SU-DHL-6 (cell line): ENCODE measurements at regions not wholly inside any gene's neighbourhood (a gene's known extent, or its start where the extent isn't known, plus 50 kb on each side); places are given as distances from the start of the nearest gene placed in this dataset.

Experiments used
- CTCF ChIP-seq: fragments of 200-600 bp; sonication (generic); IDR thresholded peaks from one replicate; pipeline ENCODE4 v1.5.1; 2017; ENCODE audit warnings: antibody characterized with exemption, mild to moderate bottlenecking, low read length, moderate library complexity; ENCODE audit not compliant: insufficient read depth, poor library complexity, severe bottlenecking
- EZH2phosphoT487 ChIP-seq: fragments of 200-600 bp; sonication (generic), shearing (Covaris generic); conservative IDR thresholded peaks from 2 replicates; pipeline ENCODE4 v1.6.1; 2018; ENCODE audit warnings: mild to moderate bottlenecking, antibody characterized with exemption, low read length, moderate library complexity, mixed read lengths

DNA sequence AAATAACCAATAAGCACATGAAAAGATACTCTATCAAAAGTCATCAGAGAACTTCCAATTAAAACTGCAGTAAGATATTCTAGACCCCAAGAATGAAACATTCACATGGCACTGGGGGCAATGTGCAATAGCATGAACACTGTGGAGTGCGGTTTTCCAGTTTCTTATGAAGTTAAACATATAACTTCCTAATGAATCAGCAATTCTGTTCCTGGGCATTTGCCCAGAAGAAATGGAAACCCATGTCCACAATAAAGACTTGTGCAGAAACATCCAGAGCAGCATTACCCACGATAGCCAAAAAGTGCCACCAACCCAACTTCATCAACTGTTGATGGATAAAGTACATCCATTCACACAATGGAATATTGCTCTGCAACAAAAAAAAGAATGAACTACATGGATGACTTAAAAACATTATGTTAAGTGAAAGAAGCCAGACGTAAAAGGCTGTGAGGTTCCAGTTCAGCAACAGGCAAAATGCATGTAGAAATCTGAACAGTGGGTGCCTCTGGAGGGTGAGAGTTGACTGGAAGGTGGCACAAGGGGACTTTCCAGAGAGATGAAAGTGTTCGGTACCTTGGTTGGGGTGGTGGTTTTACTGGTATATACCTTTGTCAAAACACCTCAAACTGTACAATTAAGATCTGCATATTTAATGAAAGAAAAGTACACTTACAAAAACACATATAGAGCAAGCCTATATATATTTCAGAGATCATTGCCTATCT is 207.2 kb upstream of the ECI2 start:
- no peak for TF ChIP-seq CTCF
- TF ChIP-seq EZH2phosphoT487, result no peak
